BE2C (cell line): ENCODE measurements at regions not wholly inside any gene's neighbourhood (a gene's known extent, or its start where the extent isn't known, plus 50 kb on each side); places are given as distances from the start of the nearest gene placed in this dataset.

Experiments
- DNase-seq: peaks from one replicate; pipeline ENCODE4 v3.0.0-alpha.2; 2020
- H3K27me3 ChIP-seq: fragments of 250-450 bp; sonication (Bioruptor Pico); 2 replicates; pipeline ENCODE4 v1.5.1; 2020; ENCODE audit warnings: mild to moderate bottlenecking
- H3K36me3 ChIP-seq: fragments of 250-450 bp; sonication (Bioruptor Pico); 2 replicates; pipeline ENCODE4 v1.5.1; 2020; ENCODE audit warnings: mild to moderate bottlenecking
- H3K4me1 ChIP-seq: fragments of 250-450 bp; sonication (Bioruptor Pico); 2 replicates; pipeline ENCODE4 v1.5.1; 2020
- H3K4me3 ChIP-seq: 2 replicates; pipeline ENCODE4 v1.5.1; 2011; ENCODE audit warnings: low read depth, low read length
- H3K9me3 ChIP-seq: fragments of 250-450 bp; sonication (Bioruptor Pico); 2 replicates; pipeline ENCODE4 v1.5.1; 2020
- TF ChIP-seq, protein P1 (sequence below): IDR thresholded peaks from 2 replicates; pipeline ENCODE4 v1.5.1; 2012; ENCODE audit warnings: mild to moderate bottlenecking, low read depth, low read length

DNA sequence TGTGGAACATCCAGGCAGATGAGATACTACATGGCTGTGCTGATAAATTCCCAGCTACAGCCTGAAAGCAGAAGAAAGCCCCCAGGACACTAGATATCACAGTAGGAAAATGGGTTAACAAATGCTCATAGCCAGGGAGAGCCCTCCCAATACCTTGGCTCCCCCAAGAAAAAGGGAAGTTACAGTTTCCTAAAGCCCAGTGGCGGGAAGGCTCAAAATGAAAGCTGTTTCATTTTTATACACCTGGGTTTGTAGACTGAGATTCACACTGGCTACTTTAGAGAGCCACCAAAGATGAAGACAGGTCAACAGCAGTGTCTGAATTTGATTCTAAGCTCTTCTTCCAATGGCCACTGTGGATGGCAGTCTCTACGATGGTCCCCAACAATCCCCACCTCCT is 55.0 kb upstream of the TOPAZ1 start:
- no peaks in the 10 kb centered on the region for H3K36me3 ChIP-seq
- H3K9me3 ChIP-seq: no peaks in the 10 kb centered on the region
- TF ChIP-seq, protein P1, sequence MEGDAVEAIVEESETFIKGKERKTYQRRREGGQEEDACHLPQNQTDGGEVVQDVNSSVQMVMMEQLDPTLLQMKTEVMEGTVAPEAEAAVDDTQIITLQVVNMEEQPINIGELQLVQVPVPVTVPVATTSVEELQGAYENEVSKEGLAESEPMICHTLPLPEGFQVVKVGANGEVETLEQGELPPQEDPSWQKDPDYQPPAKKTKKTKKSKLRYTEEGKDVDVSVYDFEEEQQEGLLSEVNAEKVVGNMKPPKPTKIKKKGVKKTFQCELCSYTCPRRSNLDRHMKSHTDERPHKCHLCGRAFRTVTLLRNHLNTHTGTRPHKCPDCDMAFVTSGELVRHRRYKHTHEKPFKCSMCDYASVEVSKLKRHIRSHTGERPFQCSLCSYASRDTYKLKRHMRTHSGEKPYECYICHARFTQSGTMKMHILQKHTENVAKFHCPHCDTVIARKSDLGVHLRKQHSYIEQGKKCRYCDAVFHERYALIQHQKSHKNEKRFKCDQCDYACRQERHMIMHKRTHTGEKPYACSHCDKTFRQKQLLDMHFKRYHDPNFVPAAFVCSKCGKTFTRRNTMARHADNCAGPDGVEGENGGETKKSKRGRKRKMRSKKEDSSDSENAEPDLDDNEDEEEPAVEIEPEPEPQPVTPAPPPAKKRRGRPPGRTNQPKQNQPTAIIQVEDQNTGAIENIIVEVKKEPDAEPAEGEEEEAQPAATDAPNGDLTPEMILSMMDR: no peak
- H3K4me3 ChIP-seq: no peak overlapping the region
- H3K4me1 ChIP-seq: no peaks in the 10 kb centered on the region
- H3K27me3 ChIP-seq: no peaks in the 10 kb centered on the region
- no peak for DNase-seq
